ENCODE measurements at regions not wholly inside any gene's neighbourhood (a gene's known extent, or its start where the extent isn't known, plus 50 kb on each side); places are given as distances from the start of the nearest gene placed in this dataset.

GRCh38 chr4:89665662-89666061 lies 171.3 kb downstream of the SNCA start:
- DNase-seq, result no peak

DNA sequence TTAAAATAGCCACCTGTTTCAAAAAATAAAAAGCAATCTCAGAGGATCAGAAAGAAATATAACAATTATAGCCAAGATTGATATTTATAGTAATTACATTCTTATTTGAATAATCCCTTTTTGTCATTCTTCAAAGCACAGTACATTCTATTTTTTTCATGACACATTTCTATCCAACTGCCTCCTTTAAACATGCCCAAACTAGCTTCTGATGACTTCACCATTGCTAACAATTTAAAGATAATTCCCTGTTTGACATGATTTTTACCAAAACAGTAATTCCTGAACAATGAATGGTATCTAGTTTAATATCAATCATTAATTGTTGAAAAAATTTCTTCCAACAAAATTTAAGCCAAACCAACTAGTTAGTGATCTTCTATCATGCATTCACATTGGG lies 172.4 kb downstream of the SNCA start:
- DNase-seq, result no peak

- DNase-seq, result peak; percentile 75
Observed at GRCh38 chr4:89661173-89661899, 175.6 kb downstream of the SNCA start.

GRCh38 chr4:89660444-89661172 lies 176.4 kb downstream of the SNCA start:
- no peak for DNase-seq

GRCh38 chr4:89658701-89659024 lies 178.3 kb downstream of the SNCA start:
- no peak for DNase-seq

DNA sequence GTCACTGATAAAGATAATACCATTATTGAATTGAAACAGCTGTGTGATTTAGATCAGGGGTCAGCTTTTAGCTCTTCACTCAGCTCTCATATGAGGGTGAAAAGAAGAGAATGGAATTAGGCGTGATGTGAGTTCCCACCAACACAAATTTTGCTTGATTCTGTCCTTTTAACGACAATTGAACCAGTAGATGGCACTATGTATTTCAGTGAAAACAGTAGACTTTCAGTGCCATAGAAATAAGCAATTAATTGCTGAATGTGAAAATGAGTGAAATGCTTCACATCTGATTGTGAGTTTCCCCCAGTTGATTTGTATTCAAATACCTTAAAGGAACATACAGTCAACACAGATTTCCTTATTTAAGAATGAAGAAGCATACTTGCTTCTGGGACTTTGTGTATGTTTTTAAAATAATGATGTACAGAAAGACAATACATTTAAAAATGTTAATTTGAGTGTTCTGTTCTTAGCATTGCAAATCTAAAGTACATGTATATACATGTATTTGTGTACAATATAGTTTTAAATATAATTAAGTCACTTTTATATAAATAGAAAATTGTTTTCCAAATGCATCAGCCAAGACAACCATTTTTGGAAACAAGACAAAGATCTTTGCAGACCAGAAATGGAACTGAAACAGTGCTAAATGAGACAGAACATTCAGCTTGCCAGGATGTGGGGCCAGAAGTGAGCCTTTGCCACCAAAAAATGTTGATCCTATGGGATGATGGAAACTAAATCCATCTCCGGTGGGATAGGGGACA lies 178.8 kb downstream of the SNCA start:
- peak; percentile 21 for DNase-seq

DNA sequence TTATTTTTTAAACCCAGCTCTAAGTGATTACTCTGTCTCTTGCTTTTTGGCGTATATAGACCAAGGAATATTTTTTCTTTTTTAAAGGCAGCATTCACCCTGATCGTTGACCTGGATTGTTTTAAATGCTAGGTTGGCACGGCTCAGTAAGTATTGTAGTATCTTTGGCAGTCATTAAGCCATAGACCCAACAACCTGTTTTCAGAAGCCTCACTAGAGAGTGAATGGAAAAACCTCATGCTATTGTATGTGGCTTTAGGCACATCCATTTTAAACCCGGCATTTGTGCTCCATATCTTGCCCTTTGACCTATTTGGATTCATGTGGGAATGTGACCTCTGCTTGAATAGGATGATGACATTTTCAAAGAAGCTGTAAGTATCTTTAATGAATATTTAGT lies 183.9 kb downstream of the SNCA start:
- DNase-seq, result no peak

DNA sequence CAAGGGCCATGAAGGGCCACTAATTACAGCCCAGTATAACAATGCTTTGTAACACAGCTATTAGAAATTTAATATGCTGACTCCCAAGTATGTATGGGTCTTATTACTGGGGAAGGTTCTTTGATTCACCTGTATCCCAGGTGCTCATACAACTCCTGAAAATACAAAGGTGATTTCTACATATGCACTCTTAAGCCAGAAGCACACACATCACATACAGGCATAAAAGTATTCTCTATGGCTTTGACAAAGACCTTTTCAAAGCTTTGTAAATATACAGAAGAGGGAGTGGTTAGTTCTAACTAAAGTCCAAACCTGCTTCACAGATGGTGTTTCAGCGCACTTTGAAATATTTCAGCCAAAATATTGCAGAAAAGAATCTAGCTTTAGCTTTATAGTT lies 191.5 kb downstream of the SNCA start:
- DNase-seq, result no peak

- DNase-seq, result no peak
Observed at GRCh38 chr4:89641367-89641687, 195.6 kb downstream of the SNCA start.

- peak; percentile 60 for DNase-seq
Observed at GRCh38 chr4:89640620-89641366, 196.2 kb downstream of the SNCA start.

DNA sequence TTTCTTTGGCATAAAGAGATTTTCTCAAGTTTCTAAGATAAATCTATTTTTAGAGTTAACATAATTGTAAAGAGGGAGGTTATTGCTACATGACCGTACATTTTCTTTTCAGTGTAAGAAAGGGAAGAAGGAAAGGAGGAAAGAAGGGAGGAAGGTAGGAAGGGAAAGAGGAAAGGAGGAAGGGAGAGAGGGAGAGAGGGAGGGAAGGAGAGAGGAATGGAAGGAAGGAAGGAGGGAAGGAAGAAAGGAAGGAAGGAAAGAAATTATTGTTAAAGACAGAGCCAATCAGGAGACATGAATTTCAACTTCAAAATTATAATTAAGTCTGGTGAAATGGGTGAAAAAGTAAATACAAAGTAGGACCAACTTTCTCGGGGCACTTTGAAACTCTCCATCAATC lies 197.6 kb downstream of the SNCA start:
- DNase-seq, result no peak

DNA sequence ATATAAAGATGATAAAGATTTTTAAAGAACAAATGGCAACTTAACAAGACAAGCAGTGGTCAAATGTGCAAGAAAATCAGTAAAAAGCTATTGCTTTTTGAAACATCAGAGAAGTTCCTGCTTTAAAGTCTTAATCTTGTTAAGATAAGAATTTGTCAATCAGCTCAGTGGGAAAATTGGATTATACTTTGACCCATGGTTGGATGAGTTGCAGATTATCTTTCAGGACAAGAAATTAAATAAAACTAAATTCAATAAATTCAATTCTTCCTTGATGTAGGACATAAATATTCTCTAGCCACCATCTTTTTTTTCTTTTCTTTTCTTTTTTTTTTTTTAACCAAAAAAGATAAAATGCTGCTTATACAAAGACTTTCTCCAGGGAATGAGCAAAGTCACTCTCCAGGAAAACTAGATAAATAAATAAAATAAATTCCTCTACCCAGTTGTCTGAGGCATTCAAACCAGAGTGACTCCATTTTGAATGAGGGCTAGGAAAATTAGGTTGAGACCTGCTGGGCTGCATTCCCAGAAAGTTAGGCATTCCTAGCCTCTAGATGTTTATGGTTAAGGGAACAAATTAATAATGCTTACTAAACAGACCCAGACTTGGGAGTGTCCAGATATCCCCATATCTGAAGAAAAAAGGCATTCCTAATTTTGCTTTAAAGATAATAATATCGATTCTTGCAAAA lies 211.2 kb downstream of the SNCA start:
- DNase-seq, result no peak

- no peak for DNase-seq
Observed at GRCh38 chr4:89619206-89619962, 217.6 kb downstream of the SNCA start.

DNA sequence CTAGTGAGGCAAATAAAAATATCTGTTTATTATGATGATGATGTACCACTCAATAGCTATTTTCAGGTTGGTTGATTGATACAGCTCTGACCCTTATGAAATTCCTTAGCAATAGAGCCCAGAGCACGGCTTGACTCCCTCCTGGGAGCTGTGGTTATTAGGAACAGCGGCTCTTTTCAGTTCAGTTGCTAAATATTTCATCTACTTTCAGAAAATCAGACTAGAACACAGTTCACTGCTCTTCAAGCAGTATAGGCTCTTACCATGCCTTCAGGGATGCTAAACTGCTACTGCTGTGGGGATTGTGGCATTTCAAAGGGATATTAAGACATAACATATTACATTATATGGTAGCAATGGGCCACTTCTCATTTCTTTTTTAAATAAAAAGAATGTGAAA lies 218.8 kb downstream of the SNCA start:
- no peak for DNase-seq

DNA sequence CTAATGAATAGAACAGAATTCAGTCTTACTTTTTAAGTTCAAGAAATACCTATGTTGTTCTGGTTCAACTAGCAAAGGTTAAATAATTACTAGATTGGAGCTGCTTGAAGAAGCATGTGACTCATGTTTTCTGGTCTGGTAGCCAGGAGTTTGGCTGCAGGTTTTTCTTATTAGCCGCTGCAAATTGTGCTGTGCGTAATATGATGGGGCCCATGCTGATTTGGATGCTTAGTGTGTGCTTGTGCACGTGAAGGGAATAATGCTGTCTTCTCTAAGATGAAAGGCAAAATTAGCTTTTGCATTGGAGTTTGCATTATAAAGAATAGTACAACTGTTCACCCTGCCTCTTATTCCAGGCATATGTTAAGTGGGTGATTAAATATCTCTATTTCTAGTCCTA lies 219.6 kb downstream of the SNCA start:
- DNase-seq, result peak; percentile 2

DNA sequence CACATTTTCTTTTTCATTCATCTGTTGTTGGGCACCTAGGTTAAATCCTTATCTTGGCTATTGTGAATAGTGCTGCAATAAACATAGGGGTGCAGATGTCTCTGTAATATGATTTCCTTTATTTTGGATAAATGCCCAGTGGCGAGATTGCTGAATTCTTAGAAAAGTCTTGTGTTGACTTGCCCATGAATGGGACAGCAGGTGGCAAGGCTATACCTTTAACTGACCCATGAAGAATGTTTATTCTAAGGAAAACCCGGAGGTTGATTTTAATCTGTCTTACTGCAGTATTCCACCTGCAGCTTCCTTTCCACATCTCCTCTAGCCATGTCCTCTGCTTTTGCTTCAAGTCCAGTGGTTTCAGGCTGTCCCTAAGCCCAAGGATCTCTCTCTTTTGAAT lies 220.6 kb downstream of the SNCA start:
- no peak for DNase-seq

DNA sequence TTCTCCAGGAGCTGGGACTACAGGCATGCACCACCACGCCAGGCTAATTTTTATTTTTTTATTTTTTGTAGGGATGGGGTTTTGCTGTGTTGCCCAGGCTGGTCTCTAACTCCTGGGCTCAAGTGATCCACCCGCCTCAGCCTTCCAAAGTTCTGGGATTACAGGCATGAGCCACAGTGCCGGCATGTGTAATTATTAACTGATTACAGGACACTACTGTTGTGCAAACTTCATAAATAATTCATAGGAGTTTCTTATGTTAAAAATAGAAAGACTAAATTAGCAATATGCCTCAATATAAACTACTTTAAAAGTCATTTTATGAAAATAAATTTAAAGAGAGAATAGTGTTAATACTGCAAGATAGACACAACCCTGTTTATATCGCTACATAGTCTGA lies 221.9 kb downstream of the SNCA start:
- no peak for DNase-seq

- no peak for DNase-seq
Observed at GRCh38 chr4:89614155-89614554, 222.8 kb downstream of the SNCA start.

- no peak for DNase-seq
Observed at GRCh38 chr4:89610236-89610635, 226.7 kb downstream of the SNCA start.

GRCh38 chr4:89609756-89610155 lies 227.2 kb downstream of the SNCA start:
- DNase-seq, result no peak

DNA sequence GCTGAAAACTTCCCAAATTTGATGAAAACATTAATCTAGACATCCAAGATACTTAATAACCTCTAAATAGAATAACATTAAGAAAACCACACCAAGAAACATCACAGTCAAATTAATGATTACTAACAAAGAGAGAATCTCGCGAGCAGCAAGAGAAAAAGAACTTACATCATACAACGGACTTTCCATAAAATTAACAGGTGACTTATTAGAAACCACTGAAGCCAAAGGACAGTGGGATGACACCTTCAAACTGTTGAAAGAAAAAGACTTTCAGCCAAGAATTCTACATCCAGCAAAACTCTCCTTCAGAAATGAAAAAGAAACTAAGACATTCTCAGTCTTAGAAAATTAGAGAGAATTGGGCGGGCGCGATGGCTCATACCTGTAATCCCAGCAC lies 232.0 kb downstream of the SNCA start:
- no peak for DNase-seq

DNA sequence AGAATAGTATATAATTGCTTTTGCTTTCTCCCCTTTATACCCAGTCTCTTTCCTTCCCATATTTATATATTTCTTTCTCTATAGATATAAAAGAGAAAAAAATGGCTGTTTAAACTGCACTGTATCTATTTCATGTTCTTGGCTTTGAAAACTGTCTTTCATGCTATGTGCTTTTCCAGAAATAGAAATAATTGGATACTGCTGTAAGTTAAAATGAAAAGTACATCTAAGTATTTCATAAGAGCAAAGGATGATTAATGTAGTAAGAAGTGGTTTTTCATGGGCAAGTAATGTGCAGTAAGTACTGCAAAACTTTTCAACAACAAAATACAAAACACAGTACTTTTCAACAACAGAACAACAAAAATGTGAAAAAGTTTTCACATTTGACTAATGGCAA lies 237.9 kb downstream of the SNCA start:
- no peak for DNase-seq
